H9 (cell line): ENCODE measurements at regions not wholly inside any gene's neighbourhood (a gene's known extent, or its start where the extent isn't known, plus 50 kb on each side); places are given as distances from the start of the nearest gene placed in this dataset.
A peak's percentile ranks its signal among the peaks of the same experiment; 100 is the strongest.

Experiments used
- DNase-seq: peaks from one replicate; pipeline ENCODE4 v3.0.0-alpha.2; 2017
- H2AFZ ChIP-seq: one replicate; pipeline ENCODE4 v1.6.1; 2013; ENCODE audit warnings: mild to moderate bottlenecking, low read length, control low read depth, moderate library complexity
- H2AK5ac ChIP-seq: 2 replicates; pipeline ENCODE4 v1.6.1; 2013; ENCODE audit warnings: low read length, control low read depth, mixed read lengths; ENCODE audit not compliant: insufficient read length
- H2BK120ac ChIP-seq: one replicate; pipeline ENCODE4 v1.6.1; 2013; ENCODE audit warnings: low read depth, mild to moderate bottlenecking, low read length, control low read depth, inconsistent platforms; ENCODE audit not compliant: poor library complexity, severe bottlenecking
- H2BK12ac ChIP-seq: 2 replicates; pipeline ENCODE4 v1.6.1; 2013; ENCODE audit warnings: low read length, control low read depth, mixed read lengths, low read depth; ENCODE audit not compliant: insufficient read length
- H2BK15ac ChIP-seq: 2 replicates; pipeline ENCODE4 v1.6.1; 2013; ENCODE audit warnings: low read depth, low read length, control low read depth
- H2BK20ac ChIP-seq: one replicate; pipeline ENCODE4 v1.6.1; 2013; ENCODE audit warnings: low read depth, mild to moderate bottlenecking, low read length, control low read depth, inconsistent platforms; ENCODE audit not compliant: poor library complexity, severe bottlenecking
- H2BK5ac ChIP-seq: 2 replicates; pipeline ENCODE4 v1.6.1; 2013; ENCODE audit warnings: low read length, control low read depth, mixed read lengths; ENCODE audit not compliant: insufficient read length
- H3K14ac ChIP-seq: 2 replicates; pipeline ENCODE4 v1.6.1; 2013; ENCODE audit warnings: low read length, control low read depth; ENCODE audit not compliant: insufficient read depth
- H3K18ac ChIP-seq: 2 replicates; pipeline ENCODE4 v1.6.1; 2013; ENCODE audit warnings: low read depth, mild to moderate bottlenecking, mixed read lengths, low read length, control low read depth; ENCODE audit not compliant: insufficient read length
- H3K23ac ChIP-seq: 2 replicates; pipeline ENCODE4 v1.6.1; 2013; ENCODE audit warnings: low read length, control low read depth, mixed read lengths, low read depth; ENCODE audit not compliant: insufficient read length
- H3K23me2 ChIP-seq: 2 replicates; pipeline ENCODE4 v1.6.1; 2013; ENCODE audit warnings: low read depth, mild to moderate bottlenecking, mixed read lengths, low read length, control low read depth; ENCODE audit not compliant: insufficient read length, poor library complexity, severe bottlenecking
- H3K27ac ChIP-seq: 2 replicates; pipeline ENCODE4 v1.5.1; 2013; ENCODE audit warnings: low read length, control low read depth, mixed read lengths, low read depth; ENCODE audit not compliant: insufficient read length
- H3K27me3 ChIP-seq: 2 replicates; pipeline ENCODE4 v1.6.1; 2013; ENCODE audit warnings: low read length, control low read depth, inconsistent platforms; ENCODE audit not compliant: insufficient read depth
- H3K4ac ChIP-seq: 2 replicates; pipeline ENCODE4 v1.6.1; 2013; ENCODE audit warnings: low read depth, mild to moderate bottlenecking, control low read depth, inconsistent platforms, low read length, moderate library complexity
- H3K4me1 ChIP-seq: 2 replicates; pipeline ENCODE4 v1.6.1; 2013; ENCODE audit warnings: low read length, control low read depth, inconsistent platforms; ENCODE audit not compliant: insufficient read depth
- H3K4me2 ChIP-seq: 2 replicates; pipeline ENCODE4 v1.6.1; 2013; ENCODE audit warnings: low read length, control low read depth, mixed read lengths; ENCODE audit not compliant: insufficient read length, insufficient read depth
- H3K56ac ChIP-seq: 2 replicates; pipeline ENCODE4 v1.6.1; 2013; ENCODE audit warnings: low read depth, mild to moderate bottlenecking, mixed read lengths, low read length, control low read depth; ENCODE audit not compliant: insufficient read length
- H3K79me1 ChIP-seq: 2 replicates; pipeline ENCODE4 v1.6.1; 2013; ENCODE audit warnings: low read depth, mild to moderate bottlenecking, moderate library complexity, low read length, control low read depth, inconsistent platforms; ENCODE audit not compliant: insufficient read depth, poor library complexity, severe bottlenecking
- H3K79me2 ChIP-seq: 2 replicates; pipeline ENCODE4 v1.6.1; 2013; ENCODE audit warnings: low read length, control low read depth, inconsistent platforms; ENCODE audit not compliant: insufficient read depth
- H3K9ac ChIP-seq: 2 replicates; pipeline ENCODE4 v1.6.1; 2013; ENCODE audit warnings: low read length, control low read depth, mixed read lengths; ENCODE audit not compliant: insufficient read length; ENCODE audit errors: extremely low read depth
- H3K9me3 ChIP-seq: one replicate; pipeline ENCODE4 v1.6.1; 2013; ENCODE audit warnings: low read depth, low read length, inconsistent platforms; ENCODE audit not compliant: control insufficient read depth
- H3T11ph ChIP-seq: one replicate; pipeline ENCODE4 v1.6.1; 2013; ENCODE audit warnings: mild to moderate bottlenecking, low read length, control low read depth, inconsistent platforms
- H4K20me1 ChIP-seq: one replicate; pipeline ENCODE4 v1.6.1; 2013; ENCODE audit not compliant: control insufficient read depth, insufficient read length, insufficient read depth
- H4K5ac ChIP-seq: 2 replicates; pipeline ENCODE4 v1.6.1; 2013; ENCODE audit warnings: low read depth, mild to moderate bottlenecking, mixed read lengths, low read length, control low read depth; ENCODE audit not compliant: insufficient read length
- H4K8ac ChIP-seq: replicated peaks from 2 replicates; pipeline ENCODE4 v1.6.1; 2013; ENCODE audit warnings: low read length, control low read depth, mixed read lengths, low read depth; ENCODE audit not compliant: insufficient read length
- H4K91ac ChIP-seq: 2 replicates; pipeline ENCODE4 v1.6.1; 2013; ENCODE audit warnings: low read depth, mild to moderate bottlenecking, moderate library complexity, mixed read lengths, low read length, control low read depth; ENCODE audit not compliant: insufficient read length
- H3K27ac Mint-ChIP-seq, 3 experiments: 2 replicates in 2 of 3; 3 replicates in 1 of 3; pipeline ENCODE4 v1.8.0; 2020 to 2021; ENCODE audit warnings: mixed read lengths in 3 of 3, mild to moderate bottlenecking in 1 of 3, moderate library complexity in 1 of 3
- H3K27me3 Mint-ChIP-seq: 2 replicates; pipeline ENCODE4 v1.8.0; 2021; ENCODE audit warnings: low read depth, mild to moderate bottlenecking, moderate library complexity, mixed read lengths
- H3K36me3 Mint-ChIP-seq, 3 experiments: 2 replicates in 2 of 3; 3 replicates in 1 of 3; pipeline ENCODE4 v1.8.0; 2020 to 2021; ENCODE audit warnings: low read depth in 3 of 3, mixed read lengths in 3 of 3; ENCODE audit not compliant: insufficient read depth in 1 of 3
- H3K4me1 Mint-ChIP-seq, 2 experiments: 2 replicates each; pipeline ENCODE4 v1.8.0; 2020; ENCODE audit warnings: mixed read lengths in 2 of 2
- H3K4me3 Mint-ChIP-seq, 2 experiments: 2 replicates in 1 of 2; 3 replicates in 1 of 2; pipeline ENCODE4 v1.8.0; 2020 to 2021; ENCODE audit warnings: mild to moderate bottlenecking in 2 of 2, mixed read lengths in 2 of 2, moderate library complexity in 1 of 2
- H3K9me3 Mint-ChIP-seq, 2 experiments: 2 replicates in 1 of 2; 3 replicates in 1 of 2; pipeline ENCODE4 v1.8.0; 2020; ENCODE audit warnings: mild to moderate bottlenecking in 2 of 2, mixed read lengths in 2 of 2, moderate library complexity in 1 of 2
- CTCF ChIP-seq: fragments of 200-600 bp; sonication (generic); conservative IDR thresholded peaks from 3 replicates; pipeline ENCODE4 v1.8.0; 2021; ENCODE audit warnings: antibody characterized with exemption, mild to moderate bottlenecking
- WGBS: extraction: QIAGEN DNeasy Blood & Tissue Kit; methylation state at CpG from one replicate; pipeline ENCODE4 v1.1.7; 2013; ENCODE audit warnings: missing lambda C conversion rate, low lambda C conversion rate, mixed read lengths; ENCODE audit not compliant: insufficient read length; ENCODE audit errors: extremely low coverage; 5-methylcytosine and 5-hydroxymethylcytosine counted together

DNA sequence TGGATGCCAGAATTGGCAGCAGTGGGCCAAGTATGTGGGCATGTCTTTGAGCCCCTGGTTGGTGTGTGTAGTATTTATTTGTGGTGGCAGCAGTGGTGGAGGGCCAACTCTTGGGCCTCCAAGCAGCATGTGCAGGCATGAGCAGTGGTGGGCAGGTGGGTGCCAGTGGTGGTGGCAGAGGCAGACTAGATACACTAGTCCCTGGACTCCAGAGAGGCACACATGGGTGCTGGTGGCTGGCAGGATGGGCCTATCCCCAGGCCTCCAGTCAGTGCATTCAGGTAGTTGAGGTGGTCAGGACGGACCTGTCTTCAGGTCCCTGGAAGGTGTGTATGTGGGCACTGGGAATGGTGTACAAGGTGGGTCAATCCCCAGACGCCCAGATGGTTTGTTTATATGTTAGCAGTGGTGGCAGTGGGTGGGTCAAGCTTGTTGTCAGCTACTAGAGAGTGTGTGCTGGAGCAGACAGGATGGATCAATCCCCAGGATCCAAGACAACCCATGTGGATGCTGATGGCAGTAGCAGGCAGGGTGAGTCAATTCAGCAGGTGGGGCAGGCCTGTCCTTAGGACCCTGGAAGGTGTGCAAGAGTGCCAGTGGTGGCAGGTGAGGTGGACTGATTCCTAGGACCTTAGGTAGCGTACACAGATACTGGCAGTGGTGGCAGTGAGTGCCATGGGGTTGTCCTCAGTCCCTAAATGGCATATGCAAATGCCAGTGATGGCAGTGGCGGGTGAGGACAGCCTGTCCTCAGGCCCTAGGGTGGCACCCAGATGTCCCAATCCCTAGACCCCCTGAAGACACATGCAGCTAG lies 294.3 kb downstream of the RPS24 start:
- Histone ChIP-seq H2BK120ac (no peak overlapping the region), H3K27me3 (no peaks in the 10 kb centered on the region), H3K9me3 (no peaks in the 10 kb centered on the region), H3K4me1 (no peaks in the 10 kb centered on the region), H2AK5ac (no peak overlapping the region), H3T11ph (no peak overlapping the region), H3K14ac (peak overlapping the region; percentile 12; the same call in 1 of the 2 replicates), H4K8ac (no peak overlapping the region), H3K23me2 (no peaks in the 10 kb centered on the region), H2BK12ac (no peak overlapping the region), H3K23ac (no peak overlapping the region), H3K27ac (no peak overlapping the region), H4K91ac (no peak overlapping the region), H3K9ac (no peak overlapping the region), H2BK20ac (no peak overlapping the region), H3K79me1 (no peaks in the 10 kb centered on the region), H2AFZ (no peak overlapping the region), H2BK5ac (no peak overlapping the region), H3K79me2 (no peaks in the 10 kb centered on the region), H2BK15ac (no peak overlapping the region), H3K4me2 (no peak overlapping the region), H3K4ac (no peak overlapping the region), H3K56ac (no peak overlapping the region), H4K5ac (no peak overlapping the region), H4K20me1 (no peaks in the 10 kb centered on the region), H3K18ac (no peak overlapping the region)
- Mint-ChIP-seq H3K27me3 (peaks cover 4% of the 10 kb centered on the region), H3K36me3 (peaks cover 9 to 16% (median 11%) of the 10 kb centered on the region in 3 experiments), H3K9me3 (peaks cover 22 to 26% of the 10 kb centered on the region in 2 experiments), H3K4me3 (no peak overlapping the region), H3K27ac (peak overlapping the region in 1 of 3 experiments; percentile 76; a peak in 3 of 7 replicates), H3K4me1 (peaks cover 13% of the 10 kb centered on the region in 2 experiments)
- whole genome bisulfite sequencing = no CpG with 5 or more reads among the region's 4 CpGs
- no peak for TF ChIP-seq CTCF
- DNase-seq = peak; percentile 15
